Right lobe of liver (tissue), 6 donors: ENCODE measurements at regions not wholly inside any gene's neighbourhood (a gene's known extent, or its start where the extent isn't known, plus 50 kb on each side); places are given as distances from the start of the nearest gene placed in this dataset.

Source experiments
- ATAC-seq, 4 donors: fragments of 200-7000 bp; cut with Tn5 transposase; one replicate each; pipeline ENCODE4 v1.9.1; 2020; ENCODE audit warnings: mild to moderate bottlenecking in 4 of 4, moderate library complexity in 4 of 4
- DNase-seq, 3 donors: peaks; one replicate each; pipeline ENCODE4 v3.0.0-alpha.2; 2020
- H3K27ac ChIP-seq, 3 donors: fragments of 200-600 bp; one replicate each; pipeline ENCODE4 v1.8.0; 2022
- H3K27me3 ChIP-seq, 2 donors: fragments of 200-600 bp; one replicate each; pipeline ENCODE4 v1.8.0; 2022
- H3K36me3 ChIP-seq, 4 donors: fragments of 200-600 bp; sonication (generic) in 1 of 4; one replicate each; pipeline versions ENCODE4 v1.5.1 to v1.8.0; 2017 to 2022; ENCODE audit warnings: control low read depth in 1 of 4
- H3K4me1 ChIP-seq, 4 donors: fragments of 200-600 bp; sonication (generic) in 1 of 4; one replicate each; pipeline versions ENCODE4 v1.5.1 to v1.8.0; 2017 to 2022; ENCODE audit warnings: control low read depth in 1 of 4
- H3K4me3 ChIP-seq, 3 donors: fragments of 200-600 bp; one replicate each; pipeline ENCODE4 v1.8.0; 2022
- H3K9me3 ChIP-seq, 4 donors: fragments of 200-600 bp; sonication (generic) in 1 of 4; one replicate each; pipeline versions ENCODE4 v1.5.1 to v1.8.0; 2017 to 2022; ENCODE audit warnings: control low read depth in 1 of 4
- CTCF ChIP-seq, 4 donors: fragments of 200-600 bp in 3 of 4; fragments of 450-650 bp in 1 of 4; IDR thresholded peaks; one replicate each; pipeline versions ENCODE4 v1.5.1 to v1.8.0; 2016 to 2022; ENCODE audit warnings: antibody characterized with exemption in 4 of 4, mild to moderate bottlenecking in 2 of 4
- POLR2A ChIP-seq: fragments of 450-650 bp; IDR thresholded peaks from one replicate; pipeline ENCODE4 v1.6.1; 2017; ENCODE audit warnings: antibody characterized with exemption, mild to moderate bottlenecking
- WGBS: methylation state at CpG from one replicate; pipeline ENCODE4 v1.1.6; 2018; ENCODE audit warnings: low coverage, low lambda C conversion rate; ENCODE audit not compliant: insufficient coverage; ENCODE audit errors: missing lambda C conversion rate; 5-methylcytosine and 5-hydroxymethylcytosine counted together
- intact Hi-C, 2 donors: fragments of 100-400 bp; cut with DNase I; formaldehyde crosslinking; loops; one replicate each; pipeline versions ENCODE4 v1.11.2 to v1.14.1; 2022
- donor health status: DM: no; HTN: yes; CAD: no.
- donor health status: DM: no; HTN: no; CAD: no.
- donor health status: DM: no; HTN: no; CAD: no.
- donor health status: DM: no; HTN: yes; CAD: no.
- donor health status: DM: no; HTN: yes; CAD: no.

GRCh38 chr13:21850013-21851006, 179.4 kb downstream of the FGF9 start:
- 45% methylated on average over 11 of the region's 11 CpGs for WGBS
- no peak for DNase-seq
- no peak overlapping the region for H3K27ac ChIP-seq
- H3K27me3 ChIP-seq = no peaks in the 10 kb centered on the region
- H3K4me3 ChIP-seq = no peak overlapping the region
- intact Hi-C loops = no loop called here
- no peaks in the 10 kb centered on the region for H3K9me3 ChIP-seq
- H3K4me1 ChIP-seq = no peaks in the 10 kb centered on the region
- TF ChIP-seq POLR2A (no peak), CTCF (IDR thresholded peaks at IDR 0.05) (no peak)
- H3K36me3 ChIP-seq = no peaks in the 10 kb centered on the region
- ATAC-seq = no peak

- no peaks in the 10 kb centered on the region for H3K9me3 ChIP-seq
- H3K36me3 ChIP-seq = no peaks in the 10 kb centered on the region
- intact Hi-C loops = no loop called here
- TF ChIP-seq CTCF (IDR thresholded peaks at IDR 0.05) (no peak), POLR2A (no peak)
- H3K4me1 ChIP-seq = no peaks in the 10 kb centered on the region
- DNase-seq (no peak), ATAC-seq (no peak)
- H3K27ac ChIP-seq = no peak overlapping the region
- H3K4me3 ChIP-seq = no peak overlapping the region
- 71% methylated on average over 1 of the region's 1 CpG for WGBS
- H3K27me3 ChIP-seq = no peaks in the 10 kb centered on the region
Observed at GRCh38 chr13:21852043-21852442, 181.2 kb downstream of the FGF9 start.

- TF ChIP-seq POLR2A (no peak), CTCF (IDR thresholded peaks at IDR 0.05) (no peak)
Observed at GRCh38 chr13:21853779-21854178, 182.9 kb downstream of the FGF9 start.

GRCh38 chr13:21868823-21869222, 197.9 kb downstream of the FGF9 start:
- no peak for ATAC-seq
- no peaks in the 10 kb centered on the region for H3K36me3 ChIP-seq
- no peak overlapping the region for H3K27ac ChIP-seq
- intact Hi-C loops = no loop called here
- no peaks in the 10 kb centered on the region for H3K9me3 ChIP-seq
- no peaks in the 10 kb centered on the region for H3K27me3 ChIP-seq
- no peaks in the 10 kb centered on the region for H3K4me1 ChIP-seq
- no peak for DNase-seq
- TF ChIP-seq POLR2A (no peak), CTCF (IDR thresholded peaks at IDR 0.05) (no peak)
- H3K4me3 ChIP-seq = no peak overlapping the region

More at GRCh38 chr13:21853779-21854178, 182.9 kb downstream of the FGF9 start:
- Histone ChIP-seq H3K36me3 (no peaks in the 10 kb centered on the region), H3K4me1 (no peaks in the 10 kb centered on the region), H3K4me3 (no peak overlapping the region), H3K9me3 (no peaks in the 10 kb centered on the region), H3K27me3 (no peaks in the 10 kb centered on the region), H3K27ac (no peak overlapping the region)
- ATAC-seq (no peak), DNase-seq (no peak)
- WGBS = 67% methylated on average over 1 of the region's 1 CpG
- intact Hi-C loops = no loop called here
